ENCODE measurements at regions not wholly inside any gene's neighbourhood (a gene's known extent, or its start where the extent isn't known, plus 50 kb on each side); places are given as distances from the start of the nearest gene placed in this dataset.

- TF ChIP-seq CTCF (conservative IDR thresholded peaks at IDR 0.05; ENCODE audit: low read depth), result no peak
- no peak for DNase-seq (ENCODE audit: low spot score)
- no peak overlapping the region for H3K27ac ChIP-seq
- ChIA-PET POLR2A (ENCODE audit: low non-redundant PET) (no interaction called here), CTCF (no interaction called here)
These were observed 189.1 kb downstream of the EPM2A start for GRCh38 chr6:145546265-145546664.

GRCh38 chr6:145547594-145548335 lies 187.6 kb downstream of the EPM2A start:
- ChIA-PET POLR2A (ENCODE audit: low non-redundant PET) (no interaction called here), CTCF (no interaction called here)
- no peak overlapping the region for H3K27ac ChIP-seq
- no peak for DNase-seq (ENCODE audit: low spot score)
- TF ChIP-seq CTCF (conservative IDR thresholded peaks at IDR 0.05; ENCODE audit: low read depth), result no peak

GRCh38 chr6:145548933-145549648 lies 186.2 kb downstream of the EPM2A start:
- TF ChIP-seq CTCF (conservative IDR thresholded peaks at IDR 0.05; ENCODE audit: low read depth), result no peak
- POLR2A ChIA-PET (ENCODE audit: low non-redundant PET), result no interaction called here
- CTCF ChIA-PET, result no interaction called here
- no peak overlapping the region for H3K27ac ChIP-seq
- no peak for DNase-seq (ENCODE audit: low spot score)

DNA sequence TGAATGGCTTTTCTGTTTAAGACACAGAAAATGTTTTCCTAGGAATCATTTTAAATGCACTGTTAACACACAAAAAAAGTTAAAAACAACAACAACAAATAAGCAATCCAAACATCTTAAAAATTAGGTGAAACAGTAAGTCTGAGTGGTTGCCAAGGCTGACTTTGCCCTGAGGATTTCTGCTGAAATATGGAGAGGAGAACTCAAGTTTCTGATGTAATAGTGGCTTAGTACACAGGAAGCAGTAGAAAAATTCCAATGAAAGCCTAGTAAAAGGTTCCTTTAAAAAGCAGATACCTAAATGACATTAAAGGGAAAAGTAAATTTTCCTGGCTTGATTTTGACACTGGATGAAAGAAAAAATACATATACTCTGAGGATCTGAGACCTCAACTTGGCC lies 184.2 kb downstream of the EPM2A start:
- H3K27ac ChIP-seq, result no peak overlapping the region
- POLR2A ChIA-PET (ENCODE audit: low non-redundant PET), result no interaction called here
- TF ChIP-seq CTCF (conservative IDR thresholded peaks at IDR 0.05; ENCODE audit: low read depth), result no peak
- CTCF ChIA-PET, result no interaction called here
- no peak for DNase-seq (ENCODE audit: low spot score)

- no peak overlapping the region for H3K27ac ChIP-seq
- CTCF ChIA-PET, result interaction anchor here (0.7 kb wide), 1 partner anchor 97 kb away, joined by 3 read pairs; no protein-coding TSS in a partner anchor
- POLR2A ChIA-PET (ENCODE audit: low non-redundant PET), result no interaction called here
- no peak for TF ChIP-seq CTCF (conservative IDR thresholded peaks at IDR 0.05; ENCODE audit: low read depth)
- DNase-seq (ENCODE audit: low spot score), result no peak
These were observed 180.2 kb downstream of the EPM2A start for GRCh38 chr6:145555084-145555483.

GRCh38 chr6:145557474-145557873 lies 177.8 kb downstream of the EPM2A start:
- POLR2A ChIA-PET (ENCODE audit: low non-redundant PET), result no interaction called here
- DNase-seq (ENCODE audit: low spot score), result no peak
- CTCF ChIA-PET, result no interaction called here
- TF ChIP-seq CTCF (conservative IDR thresholded peaks at IDR 0.05; ENCODE audit: low read depth), result no peak
- no peak overlapping the region for H3K27ac ChIP-seq

Measured in RWPE1 (cell line).